H1 (cell line): ENCODE measurements at regions not wholly inside any gene's neighbourhood (a gene's known extent, or its start where the extent isn't known, plus 50 kb on each side); places are given as distances from the start of the nearest gene placed in this dataset.

ENCODE experiments used
- NANOG ChIP-seq: IDR thresholded peaks from 2 replicates; pipeline ENCODE4 v1.6.1; 2011; ENCODE audit warnings: low read length, low read depth, mild to moderate bottlenecking, inconsistent platforms; ENCODE audit not compliant: insufficient read depth, poor library complexity, severe bottlenecking
- NRF1 ChIP-seq: IDR thresholded peaks from 2 replicates; pipeline ENCODE4 v1.6.1; 2011; ENCODE audit warnings: mild to moderate bottlenecking, low read depth, low read length, improper control_type of control experiment
- PHF8 ChIP-seq: fragments of 200-600 bp; sonication (generic); conservative IDR thresholded peaks from 2 replicates; pipeline ENCODE4 v1.7.1; 2012; ENCODE audit warnings: low read depth, mild to moderate bottlenecking, inconsistent platforms, low read length, moderate library complexity
- POLR2A ChIP-seq, 2 experiments: IDR thresholded peaks; 1 replicate in 1 of 2; 2 replicates in 1 of 2; pipeline ENCODE4 v1.6.1; 2011; ENCODE audit warnings: low read depth in 2 of 2, low read length in 2 of 2, mild to moderate bottlenecking in 2 of 2; ENCODE audit errors: control extremely low read depth in 1 of 2
- POU5F1 ChIP-seq: IDR thresholded peaks from 2 replicates; pipeline ENCODE4 v1.6.1; 2011; ENCODE audit warnings: low read depth, mild to moderate bottlenecking, low read length, moderate library complexity
- SIN3A ChIP-seq, 2 experiments: IDR thresholded peaks in 1 of 2; conservative IDR thresholded peaks in 1 of 2; 2 replicates each; pipeline ENCODE4 v1.6.1; 2011 to 2012; ENCODE audit warnings: low read length in 2 of 2, improper control_type of control experiment in 1 of 2, low read depth in 1 of 2, mild to moderate bottlenecking in 1 of 2
- TAF1 ChIP-seq: IDR thresholded peaks from 2 replicates; pipeline ENCODE4 v1.6.1; 2011; ENCODE audit warnings: mild to moderate bottlenecking, low read depth, low read length
- ZNF274 ChIP-seq: IDR thresholded peaks from 2 replicates; pipeline ENCODE4 v1.7.0; 2012; ENCODE audit warnings: low read length, borderline replicate concordance; ENCODE audit errors: extremely low read depth
- TF ChIP-seq, protein P1 (sequence below): IDR thresholded peaks from 2 replicates; pipeline ENCODE4 v1.6.1; 2012; ENCODE audit warnings: inconsistent platforms
- TF ChIP-seq, protein P2 (sequence below): IDR thresholded peaks from 2 replicates; pipeline ENCODE4 v1.6.1; 2011; ENCODE audit warnings: low read length, improper control_type of control experiment

DNA sequence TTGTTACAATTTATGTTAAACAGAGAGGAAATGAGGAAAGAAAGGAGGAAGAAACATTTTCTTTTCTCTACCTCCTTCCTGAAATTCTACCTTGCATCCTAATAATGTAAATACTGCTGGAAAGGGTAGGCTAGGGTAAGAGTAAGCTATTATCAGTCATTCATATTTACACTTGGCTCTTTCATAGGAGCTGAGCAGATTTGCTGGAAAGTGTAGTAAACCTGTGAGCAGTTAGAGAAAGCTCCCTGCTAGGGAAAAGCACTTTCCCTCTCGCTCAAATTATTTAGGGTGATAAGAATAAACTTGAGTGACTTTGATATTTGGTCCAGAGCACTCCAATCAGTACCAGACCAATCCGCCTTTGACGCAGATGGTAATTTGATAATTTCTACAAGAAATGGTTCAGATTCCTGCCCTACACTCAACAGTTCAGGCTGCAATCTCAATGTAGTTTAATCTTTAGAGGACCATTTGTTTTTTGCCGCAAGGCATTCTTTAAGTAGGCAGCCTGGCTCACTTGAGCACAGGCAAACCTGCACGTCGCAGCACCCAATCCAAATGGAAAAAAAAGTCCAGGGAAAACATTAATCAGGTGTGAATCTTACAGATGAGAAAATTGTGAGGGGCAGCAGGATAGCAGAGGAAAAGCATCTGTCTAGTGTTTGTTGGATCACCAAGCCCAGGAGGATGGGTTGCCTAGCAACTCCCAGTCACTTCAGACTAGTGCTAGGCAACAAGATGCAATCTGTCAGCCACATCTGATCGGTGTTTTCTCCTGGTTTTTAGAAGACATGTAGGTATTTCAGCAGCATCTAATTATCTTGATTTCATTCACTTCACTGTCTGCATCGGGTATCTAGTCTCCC, 68.6 kb upstream of the KL start (continued):
- TF ChIP-seq POU5F1 (no peak), NRF1 (no peak), POLR2A (IDR thresholded peaks at IDR 0.05; ENCODE audit: control extremely low read depth in 1 of 2, low read depth in 2 of 2, low read length in 2 of 2) (no peak), SIN3A (conservative IDR thresholded peaks at IDR 0.05 in 1 of 2, IDR thresholded peaks at IDR 0.05 in 1 of 2; ENCODE audit: low read depth in 1 of 2, low read length in 2 of 2) (no peak), PHF8 (no peak), ZNF274 (no peak), NANOG (no peak), TAF1 (no peak)
- TF ChIP-seq, protein P1, sequence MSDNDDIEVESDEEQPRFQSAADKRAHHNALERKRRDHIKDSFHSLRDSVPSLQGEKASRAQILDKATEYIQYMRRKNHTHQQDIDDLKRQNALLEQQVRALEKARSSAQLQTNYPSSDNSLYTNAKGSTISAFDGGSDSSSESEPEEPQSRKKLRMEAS, result no peak
- TF ChIP-seq, protein P2, sequence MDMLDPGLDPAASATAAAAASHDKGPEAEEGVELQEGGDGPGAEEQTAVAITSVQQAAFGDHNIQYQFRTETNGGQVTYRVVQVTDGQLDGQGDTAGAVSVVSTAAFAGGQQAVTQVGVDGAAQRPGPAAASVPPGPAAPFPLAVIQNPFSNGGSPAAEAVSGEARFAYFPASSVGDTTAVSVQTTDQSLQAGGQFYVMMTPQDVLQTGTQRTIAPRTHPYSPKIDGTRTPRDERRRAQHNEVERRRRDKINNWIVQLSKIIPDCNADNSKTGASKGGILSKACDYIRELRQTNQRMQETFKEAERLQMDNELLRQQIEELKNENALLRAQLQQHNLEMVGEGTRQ, result no peak
